ENCODE measurements at regions not wholly inside any gene's neighbourhood (a gene's known extent, or its start where the extent isn't known, plus 50 kb on each side); places are given as distances from the start of the nearest gene placed in this dataset.
"Not testable (repeated sequence)": the region's sequence is repeated elsewhere in the genome, so short reads cannot be mapped to it uniquely, and the experiment has no call there.

DNA sequence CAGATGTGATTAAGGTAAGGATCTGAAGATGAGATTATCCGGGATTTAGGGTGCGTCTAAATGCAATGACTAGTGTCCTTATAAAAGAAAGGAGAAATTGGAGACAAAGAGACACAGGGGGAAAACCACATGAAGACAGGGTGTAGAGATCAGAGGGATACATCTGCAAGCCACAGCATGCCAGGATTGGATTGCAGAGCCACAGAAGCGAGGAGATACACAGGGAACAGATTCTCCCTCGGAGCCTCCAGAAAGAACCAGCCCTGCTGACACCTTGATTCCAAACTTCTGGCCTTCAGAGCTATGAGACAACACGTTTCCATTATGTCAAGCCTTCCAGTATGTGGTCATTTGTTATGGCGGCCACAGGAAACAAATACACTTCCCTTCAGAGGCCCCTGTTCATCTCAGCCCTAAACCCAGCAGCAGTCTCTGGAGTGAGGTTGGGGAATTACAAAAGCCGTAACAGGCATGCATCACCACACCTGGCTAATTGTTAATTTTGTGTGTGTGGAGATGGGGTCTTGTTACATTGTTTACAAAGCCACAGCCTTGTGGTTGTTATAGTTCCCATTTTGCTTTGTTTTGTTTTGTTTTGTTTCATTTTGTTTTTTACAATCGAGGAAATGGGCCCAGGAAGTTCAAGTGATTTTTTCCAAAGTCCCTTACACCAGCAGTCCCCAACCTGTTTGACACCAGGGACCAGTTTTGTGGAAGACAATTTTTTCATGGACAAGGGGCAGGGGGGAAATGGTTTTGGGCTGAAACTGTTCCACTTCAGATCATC is 51.6 kb upstream of the LYRM9 start:
- no peak for DNase-seq

DNA sequence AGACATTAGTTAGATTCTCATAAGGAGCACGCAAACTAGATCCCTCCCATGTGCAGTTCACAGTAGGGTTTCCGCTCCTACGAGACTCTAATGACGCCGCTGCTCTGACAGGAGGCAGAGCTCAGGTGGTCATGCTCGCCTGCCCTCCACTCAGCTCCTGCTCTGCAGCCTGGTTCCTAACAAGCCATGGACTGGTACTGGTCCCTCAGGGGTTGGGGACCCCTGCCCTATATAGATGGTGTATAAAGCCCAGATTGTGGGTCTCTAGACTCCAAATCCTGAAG is 52.1 kb upstream of the LYRM9 start:
- no peak for DNase-seq

- DNase-seq = no peak
These were observed 52.8 kb upstream of the LYRM9 start for GRCh38 chr17:27945953-27946352.

DNA sequence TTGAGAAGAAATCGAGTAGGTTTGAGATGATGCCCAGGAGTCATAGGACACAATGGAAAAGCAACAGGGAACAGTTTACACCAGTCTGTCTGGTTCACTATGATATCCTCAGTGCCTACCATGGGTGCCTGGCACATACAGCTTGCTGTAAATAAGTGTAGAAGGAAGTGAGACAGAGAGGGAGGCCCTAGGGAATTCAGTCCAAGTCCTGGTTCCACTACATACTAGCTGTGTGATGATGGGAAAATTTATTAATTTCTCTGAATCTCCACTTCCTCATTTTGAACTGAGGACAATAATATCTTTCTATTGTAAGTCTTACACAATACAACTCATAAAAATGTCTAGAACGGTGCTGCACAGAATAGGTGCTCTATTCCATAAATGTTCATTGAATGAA is 53.3 kb upstream of the LYRM9 start:
- DNase-seq = no peak

DNA sequence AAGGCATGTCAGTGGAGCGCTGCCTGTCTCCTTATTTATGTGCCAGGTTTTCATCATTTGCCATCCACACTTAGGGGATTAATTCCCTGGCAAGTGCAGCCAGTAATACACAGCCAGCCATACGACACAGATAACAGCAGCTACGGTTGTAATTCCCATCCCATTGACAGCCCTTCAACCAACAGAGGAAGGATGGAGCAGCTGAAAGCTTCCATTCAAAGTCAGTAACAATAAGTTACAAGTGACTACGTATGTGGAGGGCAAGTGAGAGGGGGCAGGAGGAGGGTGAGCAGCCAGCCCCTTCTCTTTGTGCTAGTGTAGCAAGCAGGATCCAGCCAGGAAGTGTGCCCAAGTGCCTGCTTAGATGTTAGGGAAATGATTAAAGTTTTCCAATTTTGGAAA is 53.8 kb upstream of the LYRM9 start:
- DNase-seq = no peak

- no peak for DNase-seq
These were observed 56.1 kb upstream of the LYRM9 start for GRCh38 chr17:27949304-27949703.

DNA sequence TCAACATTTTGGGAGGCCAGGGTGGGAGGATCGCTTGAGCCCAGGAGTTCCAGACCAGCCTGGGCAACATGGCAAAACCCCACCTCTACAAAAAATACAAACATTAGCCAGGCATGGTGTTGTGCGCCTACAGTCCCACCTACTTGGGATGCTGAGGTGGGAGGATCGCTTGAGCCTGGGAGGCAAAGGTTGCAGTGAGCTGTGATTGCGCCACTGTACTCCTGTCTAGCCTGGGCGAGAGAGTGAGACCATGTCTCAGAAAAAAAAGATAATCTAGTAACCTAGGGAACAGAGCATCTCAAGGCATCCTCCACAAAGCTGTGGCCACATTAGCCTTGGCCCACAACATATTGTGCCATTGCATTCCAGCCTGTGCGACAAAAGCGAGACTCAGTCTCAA is 57.1 kb upstream of the LYRM9 start:
- DNase-seq = not testable (repeated sequence)

DNA sequence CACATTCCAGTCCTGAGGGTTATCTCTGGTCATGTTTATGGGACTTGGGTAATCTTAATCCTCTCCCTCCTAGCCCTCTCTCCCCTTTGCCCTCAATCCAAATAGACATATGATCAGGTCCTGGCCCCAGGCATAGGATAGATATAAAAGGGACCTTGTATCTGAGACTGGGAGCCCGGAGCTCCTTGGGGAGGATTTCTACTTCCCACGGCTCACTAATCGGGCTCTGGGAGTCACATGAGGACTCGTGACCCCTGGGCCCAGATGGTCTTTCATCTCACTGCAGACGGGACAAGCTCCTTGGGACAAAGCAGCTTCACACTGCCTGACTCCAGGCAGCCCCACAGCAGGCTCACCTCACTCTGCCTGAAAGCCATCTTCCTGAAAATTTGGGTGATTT is 57.8 kb upstream of the LYRM9 start:
- no peak for DNase-seq

- peak; percentile 35 to 41 for DNase-seq
These were observed 58.7 kb upstream of the LYRM9 start for GRCh38 chr17:27951872-27952271.

DNA sequence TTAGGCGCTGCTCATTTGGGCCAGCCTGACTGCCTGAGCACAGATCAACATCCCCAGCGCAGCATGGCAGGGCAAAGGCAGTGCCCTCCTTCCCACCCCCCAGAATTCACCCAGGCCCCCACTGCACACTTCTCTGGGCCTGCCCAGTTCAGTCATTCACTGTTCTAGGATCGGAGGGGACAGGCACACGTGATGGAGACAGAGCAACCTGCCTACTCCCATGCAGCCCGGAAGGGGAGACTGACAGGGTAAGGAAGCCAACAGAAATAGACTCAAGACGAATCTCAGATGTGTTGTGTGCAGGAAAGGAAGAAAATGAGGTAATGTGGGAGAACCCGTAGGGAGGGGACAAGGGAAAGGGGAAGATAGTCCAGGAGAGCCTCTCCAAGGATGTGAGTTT is 59.2 kb upstream of the LYRM9 start:
- peak; percentile 11 to 18 for DNase-seq

DNA sequence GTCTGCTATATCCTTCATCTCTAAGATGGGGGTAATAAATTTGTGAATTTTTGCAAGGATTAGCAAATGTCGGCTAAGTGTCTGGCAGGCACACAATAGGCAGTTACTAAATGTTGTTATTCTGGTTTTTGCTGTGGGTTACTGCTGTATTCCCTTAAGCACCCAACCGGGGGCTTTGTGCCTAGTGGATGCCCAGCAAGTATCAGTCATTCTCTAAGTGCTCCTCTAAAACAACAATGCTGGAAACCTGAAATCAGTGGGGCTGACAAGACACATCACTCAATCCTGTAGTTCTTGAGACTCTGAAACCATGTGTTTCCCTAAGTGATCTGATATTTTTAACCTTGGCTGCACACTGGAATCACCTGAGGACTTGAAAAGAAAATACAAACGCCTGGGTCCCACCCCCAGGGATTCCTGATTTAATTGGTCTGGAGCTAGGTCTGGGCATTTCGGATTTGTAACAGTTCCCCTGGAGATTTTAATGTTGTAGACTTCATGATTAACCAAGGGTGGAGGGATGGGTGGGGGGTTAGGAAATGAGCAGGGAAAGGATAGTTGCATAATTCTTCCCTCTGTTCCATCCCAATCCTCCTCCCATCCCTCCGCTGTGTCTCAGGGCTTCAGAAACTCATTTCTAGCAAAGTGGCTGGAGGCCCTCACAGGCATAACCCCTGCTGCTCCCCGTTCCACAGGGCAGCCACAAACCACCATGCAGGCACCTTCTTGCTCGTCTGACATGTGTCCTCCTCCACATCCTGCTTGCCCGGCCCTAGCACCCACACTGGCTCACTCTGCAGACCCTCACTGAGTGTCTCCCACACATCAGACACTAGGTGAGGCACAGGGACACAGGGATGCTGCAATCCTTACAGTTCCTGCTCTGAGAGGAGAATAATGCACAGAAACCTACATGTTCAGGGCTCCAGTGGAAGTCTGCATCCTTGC is 61.7 kb upstream of the LYRM9 start:
- no peak for DNase-seq

DNA sequence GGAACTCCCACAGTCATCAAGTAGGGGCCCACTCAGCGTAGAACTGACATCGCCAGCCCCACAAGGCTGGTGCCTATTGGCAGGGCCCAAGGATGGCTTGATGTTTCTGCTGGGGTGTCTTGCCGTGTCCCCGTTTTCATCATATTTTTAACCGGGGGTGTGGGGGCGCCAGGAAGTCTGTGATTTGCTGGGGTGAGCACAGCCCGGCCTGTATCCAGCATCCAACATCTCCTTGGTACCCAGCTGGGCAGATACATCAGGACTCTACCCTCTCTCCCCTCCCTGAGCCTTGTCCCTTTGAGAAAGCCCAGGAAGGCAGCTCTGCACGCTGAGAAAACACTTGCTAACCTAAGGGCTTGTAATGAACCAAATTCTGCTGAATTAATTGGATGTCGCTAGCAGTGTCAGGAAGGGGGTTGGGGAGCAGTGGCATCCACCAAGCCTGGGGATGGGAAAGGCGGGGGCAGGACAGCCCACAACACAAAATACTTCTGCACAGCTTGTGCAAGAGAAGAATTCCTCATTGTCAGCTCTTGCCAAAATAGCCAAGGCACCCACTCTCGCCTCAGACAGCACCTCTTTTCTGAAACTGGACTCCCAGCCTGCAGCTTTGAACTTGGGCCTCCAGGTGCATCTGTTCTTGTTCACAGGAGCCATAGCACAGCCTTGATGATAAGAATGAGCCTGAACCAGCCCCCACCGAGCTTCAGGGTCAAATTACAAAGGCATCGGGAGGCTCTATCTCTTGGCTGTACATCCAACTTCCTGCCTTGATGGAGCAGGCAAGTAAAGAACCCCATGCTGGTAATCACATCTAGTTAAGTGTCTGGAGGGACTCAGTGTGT is 63.7 kb upstream of the LYRM9 start:
- no peak for DNase-seq

DNA sequence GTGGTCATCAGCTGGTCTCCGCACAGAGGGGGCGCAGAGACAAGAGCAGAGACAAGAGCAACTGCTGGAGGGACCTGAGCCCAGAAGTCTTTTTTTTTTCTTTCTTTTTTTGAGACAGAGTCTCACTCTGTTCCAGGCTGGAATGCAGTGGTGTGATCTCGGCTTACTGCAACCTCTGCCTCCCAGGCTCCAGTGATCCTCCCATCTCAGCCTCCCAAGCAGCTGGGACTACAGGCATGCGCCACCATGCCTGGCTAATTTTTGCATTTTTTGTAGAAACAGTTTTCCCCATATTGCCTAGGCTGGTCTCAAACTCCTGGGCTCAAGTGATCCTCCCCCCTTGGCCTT is 64.3 kb upstream of the LYRM9 start:
- DNase-seq = not testable (repeated sequence)

DNA sequence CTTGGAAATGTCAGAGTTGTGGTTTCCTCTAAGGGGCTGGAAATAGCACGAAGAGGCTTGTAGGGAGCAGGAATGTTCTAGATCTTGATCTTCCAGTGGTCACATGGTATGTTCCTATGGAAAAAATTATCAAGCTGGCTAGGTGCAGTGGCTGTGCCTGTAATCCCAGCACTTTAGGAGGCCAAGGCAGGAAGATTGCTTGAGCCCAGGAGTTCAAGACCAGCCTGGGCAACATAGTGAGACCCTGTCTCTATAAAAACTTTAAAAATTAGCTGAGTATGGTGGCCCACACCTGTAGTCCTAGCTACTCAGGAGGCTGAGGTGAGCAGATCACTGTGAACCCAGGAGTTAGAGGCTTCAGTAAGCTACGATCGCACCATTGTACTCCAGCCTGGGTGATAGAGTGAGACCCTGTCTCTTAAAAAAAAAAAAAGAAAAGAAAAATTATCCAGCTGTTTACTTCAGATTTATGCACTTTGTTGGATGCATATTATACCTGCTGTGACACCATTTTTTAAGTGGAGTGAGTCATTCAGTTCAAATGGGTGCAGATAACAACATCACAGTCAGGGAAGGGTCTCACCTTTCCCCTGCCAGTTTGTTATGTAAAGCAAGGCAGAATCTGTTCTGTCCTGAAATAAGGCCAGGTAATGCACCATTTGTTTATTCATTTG is 65.7 kb upstream of the LYRM9 start:
- no peak for DNase-seq

- no peak for DNase-seq
These were observed 66.2 kb upstream of the LYRM9 start for GRCh38 chr17:27959382-27959709.

- DNase-seq = no peak
These were observed 67.2 kb upstream of the LYRM9 start for GRCh38 chr17:27960183-27960849.

DNA sequence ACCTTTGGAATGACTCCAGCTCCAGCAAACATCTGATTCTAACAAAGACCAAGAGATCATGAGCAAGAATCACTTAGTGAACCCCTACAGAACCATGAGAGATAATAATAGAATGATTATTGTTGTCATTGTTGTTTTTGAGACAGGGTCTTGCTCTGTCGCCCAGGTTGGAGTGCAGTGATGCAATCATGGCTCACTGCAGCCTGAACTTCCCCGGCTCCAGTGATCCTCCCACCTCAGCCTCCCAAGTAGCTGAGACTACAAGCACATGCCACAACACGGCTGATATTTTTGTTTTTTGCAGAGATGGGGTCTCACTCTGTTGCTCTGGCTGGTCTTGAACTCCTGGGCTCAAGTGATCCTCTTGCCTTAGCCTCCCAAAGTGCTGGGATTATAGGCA is 69.4 kb upstream of the LYRM9 start:
- DNase-seq = not testable (repeated sequence)

GRCh38 chr17:27965224-27965623 is 72.1 kb upstream of the LYRM9 start:
- DNase-seq = no peak

DNA sequence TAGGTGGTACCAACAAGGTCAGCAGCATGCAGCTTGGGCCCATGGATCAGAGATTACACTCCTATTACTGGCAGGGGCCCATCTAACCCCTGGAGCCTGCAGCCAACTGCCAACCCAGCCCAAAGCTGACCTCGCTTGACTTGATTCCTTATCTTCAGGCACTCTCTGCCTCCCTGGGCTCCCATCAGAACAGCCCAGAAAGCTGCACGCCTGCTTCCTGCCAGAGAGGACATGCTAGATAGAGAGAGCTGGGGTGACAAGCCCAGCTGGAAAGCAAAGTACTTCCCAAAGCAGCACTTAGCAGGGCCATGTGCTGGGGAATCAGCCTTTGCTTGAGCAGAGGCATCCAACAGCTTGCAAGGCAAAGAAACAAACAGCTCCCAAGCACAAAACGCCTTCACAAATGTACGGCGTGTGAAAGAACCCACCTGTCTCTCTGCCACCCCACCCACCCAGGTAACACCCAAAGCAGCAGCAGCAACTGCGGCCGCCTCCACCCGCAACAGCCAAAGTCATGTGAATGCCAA is 74.2 kb upstream of the NLK start:
- no peak for DNase-seq

GRCh38 chr17:27970587-27970986 is 71.9 kb upstream of the NLK start:
- no peak for DNase-seq

GRCh38 chr17:27973258-27974044 is 69.0 kb upstream of the NLK start:
- DNase-seq = no peak
